NCI-H2171 (cell line): ENCODE measurements at regions not wholly inside any gene's neighbourhood (a gene's known extent, or its start where the extent isn't known, plus 50 kb on each side); places are given as distances from the start of the nearest gene placed in this dataset.
"Not testable (repeated sequence)": the region's sequence is repeated elsewhere in the genome, so short reads cannot be mapped to it uniquely, and the experiment has no call there.

Experiments
- DNase-seq: peaks from one replicate; lab custom pipeline; 2025; lab: John Stamatoyannopoulos, UW

DNA sequence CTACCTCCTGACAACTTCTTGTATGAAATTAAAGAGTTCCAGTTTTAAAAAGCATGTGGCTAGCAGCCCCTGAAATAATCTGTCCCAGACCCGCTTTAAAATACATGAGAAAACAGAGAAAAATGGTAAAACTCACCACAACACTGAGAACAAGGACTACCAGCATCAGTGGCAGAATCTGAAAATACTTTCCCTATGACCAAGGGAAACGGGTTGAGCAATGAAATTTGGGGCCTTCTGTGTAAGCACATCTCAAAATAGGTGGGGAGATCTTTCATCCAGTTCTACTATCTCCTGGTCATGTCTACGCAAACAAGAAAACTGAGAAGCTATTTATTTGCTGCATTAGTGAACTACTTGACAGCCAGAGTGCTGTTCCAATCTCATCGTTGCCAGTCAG lies 172.3 kb downstream of the LNPK start:
- no peak for DNase-seq

GRCh38 chr2:175827856-175828255 lies 174.2 kb downstream of the LNPK start:
- no peak for DNase-seq

DNA sequence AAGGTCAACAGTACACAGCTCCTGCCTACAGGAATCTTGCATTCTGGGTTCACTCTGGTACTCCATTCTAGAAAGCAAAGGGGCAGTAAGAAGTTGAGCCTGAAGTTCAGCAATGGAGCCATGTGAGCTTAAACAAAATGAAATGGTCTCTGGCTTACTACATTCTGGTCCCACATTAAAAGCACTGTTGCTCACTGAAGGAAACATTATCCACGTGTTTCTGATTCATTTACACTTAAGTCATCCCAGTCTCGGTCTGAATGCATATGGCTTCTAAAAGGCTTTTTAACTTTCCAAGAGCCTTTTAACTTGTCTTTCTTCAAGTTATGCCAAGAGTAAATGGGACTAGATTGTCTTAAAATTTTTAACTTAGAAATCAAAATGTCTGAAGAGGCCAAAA lies 177.8 kb downstream of the LNPK start:
- DNase-seq, result no peak

- no peak for DNase-seq
Observed at GRCh38 chr2:175823707-175824073, 178.4 kb downstream of the LNPK start.

GRCh38 chr2:175823002-175823706 lies 178.9 kb downstream of the LNPK start:
- DNase-seq, result no peak

GRCh38 chr2:175817221-175817620 lies 184.8 kb downstream of the LNPK start:
- DNase-seq, result no peak

GRCh38 chr2:175815537-175815936 lies 186.5 kb downstream of the LNPK start:
- no peak for DNase-seq

- no peak for DNase-seq
Observed at GRCh38 chr2:175811971-175812370, 190.1 kb downstream of the LNPK start.

GRCh38 chr2:175808858-175809257 lies 193.2 kb downstream of the LNPK start:
- DNase-seq, result no peak

DNA sequence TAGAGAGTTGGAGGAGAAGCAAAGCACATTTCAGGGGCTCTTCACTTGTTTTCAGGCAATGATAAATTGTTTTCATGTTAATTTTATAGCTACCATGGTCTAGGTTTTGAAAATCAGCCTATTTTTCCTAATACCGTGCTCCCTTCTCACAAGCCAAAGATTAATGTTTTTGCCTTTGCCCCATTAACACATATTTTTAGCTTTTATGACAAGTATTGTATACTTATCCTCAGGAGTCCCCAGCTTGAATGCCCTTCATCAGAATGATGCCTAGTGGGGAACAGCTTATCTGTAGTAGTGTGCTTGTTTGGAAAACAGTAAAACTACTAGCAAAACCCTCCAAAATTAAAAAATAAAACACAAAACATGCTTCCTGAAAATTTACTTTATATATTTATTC lies 194.0 kb downstream of the LNPK start:
- DNase-seq, result no peak

DNA sequence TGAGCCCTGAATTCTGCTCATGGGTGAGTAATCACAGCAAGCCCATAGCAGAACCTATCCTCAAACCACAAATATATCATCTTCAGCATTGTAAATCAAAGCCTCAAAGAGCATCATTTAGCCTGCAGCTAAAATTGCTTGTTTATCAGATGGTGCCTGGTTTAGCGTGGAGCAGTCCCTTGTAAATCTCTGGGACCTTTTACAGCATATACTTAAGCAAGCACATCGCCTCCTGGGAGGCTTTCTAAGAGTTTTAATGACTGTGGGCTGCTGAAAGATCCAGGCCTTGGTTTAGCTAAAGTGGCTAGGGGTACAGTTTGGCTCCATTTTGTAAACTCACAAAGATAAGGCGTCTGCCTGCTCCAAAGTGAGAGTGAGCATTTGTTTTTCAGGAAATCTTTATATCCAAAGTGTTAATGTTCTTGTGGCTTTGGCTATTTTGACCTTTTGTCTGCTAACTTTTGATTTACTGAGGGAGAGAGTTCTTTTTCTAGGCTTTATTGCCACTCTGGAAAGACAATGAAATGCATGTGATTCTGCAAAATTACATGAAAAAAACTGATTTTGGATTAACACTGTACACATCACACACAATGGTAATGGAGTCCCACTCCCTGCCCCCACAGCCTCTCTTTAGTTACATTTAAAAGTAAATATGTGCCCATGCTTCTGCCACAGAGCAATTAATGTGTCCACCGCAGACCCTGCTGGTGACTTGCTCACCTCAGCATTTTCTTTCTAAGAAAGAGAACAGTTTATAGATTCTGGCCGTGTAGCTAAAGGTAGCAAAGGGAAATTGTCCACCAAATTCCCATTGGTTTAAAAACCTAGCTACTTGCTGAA lies 194.8 kb downstream of the LNPK start:
- DNase-seq, result no peak

GRCh38 chr2:175806570-175806969 lies 195.5 kb downstream of the LNPK start:
- no peak for DNase-seq

GRCh38 chr2:175806125-175806490 lies 196.0 kb downstream of the LNPK start:
- no peak for DNase-seq

DNA sequence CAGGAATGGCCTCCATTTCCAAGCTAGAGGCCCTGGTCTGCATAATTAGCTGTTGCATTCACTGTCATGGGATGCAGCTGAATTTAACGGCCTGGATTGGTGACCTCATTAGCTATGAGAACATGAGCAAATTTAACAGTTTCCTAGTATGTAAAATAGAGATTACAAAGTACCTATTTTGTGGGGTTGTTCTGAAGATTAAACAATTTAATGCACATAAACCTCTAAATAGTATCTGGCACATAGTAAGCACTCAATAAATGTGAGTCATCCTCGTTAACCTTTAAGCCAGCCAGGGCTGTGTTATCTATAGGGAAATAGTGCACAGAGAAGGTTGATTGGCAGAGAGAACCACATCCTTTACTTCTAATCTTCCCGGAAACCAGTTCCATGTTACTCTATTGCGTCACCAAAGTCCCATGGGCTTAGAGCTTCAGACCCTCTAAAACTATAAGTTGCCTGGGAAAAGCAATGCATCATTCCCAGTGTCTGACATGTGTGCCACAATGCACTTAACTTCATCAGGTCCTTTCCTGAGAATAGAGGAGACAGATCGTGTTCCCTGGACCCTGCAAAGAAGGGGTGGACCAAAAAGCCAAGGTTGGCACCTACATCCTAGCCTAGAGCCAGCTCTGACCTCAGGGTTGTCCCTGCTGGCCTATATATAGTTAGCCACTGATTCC lies 196.5 kb downstream of the LNPK start:
- DNase-seq, result no peak

DNA sequence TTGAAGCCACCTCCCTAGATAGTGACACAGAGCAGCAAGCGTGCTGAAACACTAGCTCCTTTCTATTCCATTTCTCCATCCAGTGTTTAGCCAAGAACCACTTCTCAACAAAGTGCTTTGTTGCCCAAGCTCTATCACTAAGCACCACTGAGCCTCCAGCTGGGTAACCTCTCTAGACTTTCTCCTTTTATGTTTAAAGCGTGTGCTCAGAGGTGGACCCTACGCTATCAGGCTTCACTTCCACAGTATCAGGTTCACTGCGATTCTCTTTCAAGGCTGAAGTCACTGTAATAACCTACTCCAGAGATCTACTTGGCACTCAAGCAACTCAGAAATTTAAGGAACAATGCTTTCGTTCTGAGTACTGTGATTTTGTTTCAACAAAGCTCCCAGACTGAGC lies 197.9 kb downstream of the LNPK start:
- DNase-seq, result no peak

GRCh38 chr2:175796422-175796821 lies 205.6 kb downstream of the LNPK start:
- DNase-seq, result not testable (repeated sequence)

- DNase-seq, result no peak
Observed at GRCh38 chr2:175793648-175794047, 208.4 kb downstream of the LNPK start.

DNA sequence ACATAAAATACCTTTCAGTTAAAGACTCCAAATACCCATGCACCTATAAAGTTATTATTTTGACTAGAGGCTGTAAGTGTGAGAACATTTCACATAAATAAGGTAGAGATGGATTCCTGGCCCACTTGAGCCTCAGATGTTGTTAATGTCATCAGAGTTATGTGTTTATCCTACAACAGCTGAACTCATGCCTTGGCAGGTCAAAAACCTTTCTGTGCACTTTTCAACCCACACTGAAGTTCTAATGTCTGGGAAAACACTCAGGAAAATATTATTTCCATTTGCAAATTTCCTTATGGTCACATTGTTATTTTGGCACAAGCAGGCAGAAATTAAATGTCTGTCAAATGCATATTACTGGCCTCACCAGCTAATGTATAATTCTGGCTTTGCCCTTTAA lies 209.2 kb downstream of the LNPK start:
- DNase-seq, result no peak

- DNase-seq, result no peak
Observed at GRCh38 chr2:175792199-175792598, 209.9 kb downstream of the LNPK start.

DNA sequence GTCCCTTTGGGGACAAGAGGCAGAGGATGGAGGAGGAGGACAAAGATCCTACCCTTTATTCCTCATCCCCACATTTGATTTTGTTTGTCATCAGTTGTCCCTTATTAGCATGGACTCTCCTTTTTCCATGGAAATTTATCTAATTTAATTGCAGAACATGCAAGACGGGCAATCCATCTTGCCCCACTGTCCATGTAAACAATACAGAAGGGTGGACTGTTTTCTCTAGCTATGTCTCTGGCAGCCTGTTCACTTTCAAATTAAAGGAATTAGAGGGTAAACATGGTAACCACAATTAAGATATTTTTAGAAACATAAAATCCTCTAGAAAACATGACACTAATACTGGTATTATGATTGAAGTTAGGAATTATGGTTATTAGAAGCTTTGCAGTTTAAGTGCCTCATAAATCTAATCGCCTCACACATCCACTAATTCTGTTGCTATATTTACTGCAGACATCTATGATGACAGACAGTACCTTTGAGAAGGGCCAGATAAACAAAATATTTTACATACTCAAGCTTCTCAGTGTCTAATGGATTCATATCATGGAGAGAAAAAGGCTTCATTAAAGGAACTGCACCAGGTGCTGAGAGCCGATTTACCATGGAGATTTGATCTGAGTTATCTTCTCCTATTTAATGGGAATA lies 215.5 kb downstream of the LNPK start:
- no peak for DNase-seq

GRCh38 chr2:175777337-175777736 lies 224.7 kb downstream of the LNPK start:
- DNase-seq, result not testable (repeated sequence)

- DNase-seq, result no peak
Observed at GRCh38 chr2:175769200-175769599, 232.9 kb downstream of the LNPK start.

DNA sequence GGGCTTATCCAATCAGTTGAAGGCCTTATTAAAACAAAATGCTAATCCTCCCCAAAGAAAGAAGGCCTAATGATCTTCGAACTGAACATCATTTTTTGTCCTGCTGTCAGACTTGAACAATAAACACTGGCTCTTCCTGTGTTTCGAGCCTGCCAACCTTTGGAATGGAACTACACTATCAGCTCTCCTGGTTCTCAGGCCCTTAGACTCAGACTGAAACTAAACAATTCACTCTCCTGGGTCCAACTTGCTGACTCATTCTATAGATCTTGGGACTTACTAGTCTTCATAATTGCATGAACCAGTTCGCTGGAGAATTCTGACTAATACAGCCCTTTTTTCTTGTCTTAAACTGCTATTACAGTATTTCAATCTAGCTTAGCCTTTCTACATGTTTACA lies 235.2 kb downstream of the LNPK start:
- DNase-seq, result no peak
